HG03571 (cell line): ENCODE measurements at regions not wholly inside any gene's neighbourhood (a gene's known extent, or its start where the extent isn't known, plus 50 kb on each side); places are given as distances from the start of the nearest gene placed in this dataset.
"Not testable (repeated sequence)": the region's sequence is repeated elsewhere in the genome, so short reads cannot be mapped to it uniquely, and the experiment has no call there.

ENCODE experiments used
- ATAC-seq: cut with Tn5 transposase; IDR thresholded peaks from one replicate; pipeline ENCODE4 v1.9.1; 2021; ENCODE audit not compliant: unreplicated experiment

DNA sequence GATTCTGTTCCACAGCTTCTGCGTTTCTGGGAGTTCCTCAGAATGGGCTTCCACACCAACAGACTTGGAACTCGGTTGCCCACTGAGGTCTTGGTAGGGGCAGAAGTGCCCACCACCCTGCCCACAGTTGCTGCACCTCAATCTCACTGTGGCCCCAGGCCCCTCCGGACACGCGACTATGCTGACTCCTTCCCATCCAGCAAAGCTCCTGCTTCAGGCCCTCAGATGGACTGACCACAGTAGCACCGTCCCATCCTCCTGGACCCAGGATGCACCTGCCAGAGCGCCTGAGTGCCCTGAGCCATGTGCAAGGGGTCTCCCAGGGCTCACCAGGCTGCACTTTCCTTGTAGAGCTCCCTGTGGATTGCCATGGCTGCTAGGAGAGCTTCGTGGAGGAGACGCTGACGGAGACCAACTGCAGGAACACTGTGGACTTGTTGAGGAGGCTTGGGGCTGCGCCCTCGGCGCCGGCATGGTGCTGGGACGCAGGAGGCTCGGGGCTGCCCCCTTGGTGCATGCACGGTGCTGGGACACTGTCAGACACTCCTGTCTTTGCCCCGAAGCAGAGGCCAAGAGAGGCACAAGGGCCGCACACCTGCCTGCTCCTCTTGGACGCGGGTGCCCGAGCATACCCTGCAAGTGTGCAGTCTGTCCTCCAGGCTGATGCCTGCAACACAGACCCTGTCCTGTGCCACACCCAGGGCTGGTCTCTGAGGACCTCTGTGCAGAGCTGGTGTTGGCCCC, 201.3 kb downstream of the LIPI start:
- ATAC-seq = not testable (repeated sequence)

- not testable (repeated sequence) for ATAC-seq
These were observed 202.3 kb downstream of the LIPI start for GRCh38 chr21:14008436-14008835.

DNA sequence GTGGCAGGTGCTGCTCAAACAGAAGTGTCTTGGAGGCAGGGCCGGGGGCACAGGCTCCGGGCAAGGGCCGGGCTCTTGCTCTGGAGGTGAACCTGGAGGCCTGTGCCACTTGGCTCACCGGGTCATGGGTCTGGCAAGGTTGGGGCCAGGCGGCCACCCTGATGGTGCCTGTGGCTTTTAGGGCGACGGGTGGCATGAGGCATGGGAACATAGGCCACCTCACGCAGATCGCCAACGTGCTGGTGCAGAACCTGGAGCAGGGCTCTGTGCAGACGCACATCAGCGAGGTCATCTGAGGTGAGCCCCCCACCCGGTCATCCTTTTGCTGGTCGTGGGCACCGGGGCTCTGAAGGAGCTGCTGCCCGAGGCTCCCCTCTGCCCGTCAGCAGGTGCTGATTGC, 202.7 kb downstream of the LIPI start:
- ATAC-seq = not testable (repeated sequence)

GRCh38 chr21:14006144-14006543, 204.6 kb downstream of the LIPI start:
- ATAC-seq = not testable (repeated sequence)

GRCh38 chr21:13986996-13987958, 223.5 kb downstream of the LIPI start:
- not testable (repeated sequence) for ATAC-seq

- not testable (repeated sequence) for ATAC-seq
These were observed 224.6 kb downstream of the LIPI start for GRCh38 chr21:13985865-13986863.

DNA sequence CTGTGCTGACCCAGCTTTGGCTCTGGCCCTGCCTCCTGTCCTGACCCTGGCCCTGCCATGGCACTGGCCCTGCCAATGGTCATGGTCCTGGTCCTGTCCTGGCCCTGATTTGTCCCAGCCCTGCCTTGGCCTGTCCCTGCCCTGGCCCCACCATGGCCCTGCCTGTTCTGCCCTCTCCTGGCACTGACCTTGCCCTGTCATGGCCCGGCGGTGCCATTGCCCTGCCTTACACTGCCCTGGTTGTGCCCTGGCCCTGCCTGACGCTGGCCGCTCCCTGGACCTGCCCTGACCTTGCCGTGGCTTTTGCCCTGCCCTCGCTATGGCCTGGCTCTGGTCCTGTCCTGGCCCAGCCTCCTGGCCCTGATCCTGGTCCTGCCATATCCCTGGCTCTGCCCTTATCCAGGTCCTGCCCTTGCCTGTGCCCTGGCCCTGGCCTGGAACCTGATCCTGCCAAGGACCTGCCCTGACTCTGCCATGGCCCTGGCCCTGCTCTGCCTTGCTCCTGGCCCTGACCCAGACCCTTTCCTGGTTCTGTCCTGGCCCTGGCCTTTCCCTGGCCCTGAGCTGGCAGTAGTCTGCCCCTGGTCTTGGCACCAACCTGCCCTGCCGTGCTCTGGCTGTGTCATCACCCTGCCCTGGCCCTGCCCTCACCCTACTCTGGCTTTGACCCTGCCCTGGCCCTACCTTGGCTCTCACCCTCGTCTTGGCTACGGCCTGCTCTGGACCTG, 225.5 kb downstream of the LIPI start:
- not testable (repeated sequence) for ATAC-seq

DNA sequence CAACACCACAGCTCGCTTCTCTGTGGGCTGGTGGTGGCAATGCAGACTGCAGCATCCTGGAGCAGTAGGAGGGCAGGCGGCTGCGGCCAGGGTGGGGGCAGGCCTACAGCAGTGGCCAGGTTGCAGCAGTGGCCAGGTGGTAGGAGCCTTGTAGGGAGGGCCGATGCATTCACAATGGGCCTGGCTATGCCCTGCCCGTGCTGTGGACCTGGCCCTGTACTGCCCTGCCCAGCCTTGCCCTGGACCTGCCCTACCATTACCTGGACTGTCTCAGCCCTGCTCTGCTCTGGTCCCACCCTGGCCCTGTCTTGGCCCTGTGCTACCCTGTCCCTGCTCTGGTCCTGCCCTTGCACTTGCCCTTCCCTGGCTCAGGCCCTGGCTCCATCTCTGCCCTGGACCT, 226.0 kb downstream of the LIPI start:
- not testable (repeated sequence) for ATAC-seq

DNA sequence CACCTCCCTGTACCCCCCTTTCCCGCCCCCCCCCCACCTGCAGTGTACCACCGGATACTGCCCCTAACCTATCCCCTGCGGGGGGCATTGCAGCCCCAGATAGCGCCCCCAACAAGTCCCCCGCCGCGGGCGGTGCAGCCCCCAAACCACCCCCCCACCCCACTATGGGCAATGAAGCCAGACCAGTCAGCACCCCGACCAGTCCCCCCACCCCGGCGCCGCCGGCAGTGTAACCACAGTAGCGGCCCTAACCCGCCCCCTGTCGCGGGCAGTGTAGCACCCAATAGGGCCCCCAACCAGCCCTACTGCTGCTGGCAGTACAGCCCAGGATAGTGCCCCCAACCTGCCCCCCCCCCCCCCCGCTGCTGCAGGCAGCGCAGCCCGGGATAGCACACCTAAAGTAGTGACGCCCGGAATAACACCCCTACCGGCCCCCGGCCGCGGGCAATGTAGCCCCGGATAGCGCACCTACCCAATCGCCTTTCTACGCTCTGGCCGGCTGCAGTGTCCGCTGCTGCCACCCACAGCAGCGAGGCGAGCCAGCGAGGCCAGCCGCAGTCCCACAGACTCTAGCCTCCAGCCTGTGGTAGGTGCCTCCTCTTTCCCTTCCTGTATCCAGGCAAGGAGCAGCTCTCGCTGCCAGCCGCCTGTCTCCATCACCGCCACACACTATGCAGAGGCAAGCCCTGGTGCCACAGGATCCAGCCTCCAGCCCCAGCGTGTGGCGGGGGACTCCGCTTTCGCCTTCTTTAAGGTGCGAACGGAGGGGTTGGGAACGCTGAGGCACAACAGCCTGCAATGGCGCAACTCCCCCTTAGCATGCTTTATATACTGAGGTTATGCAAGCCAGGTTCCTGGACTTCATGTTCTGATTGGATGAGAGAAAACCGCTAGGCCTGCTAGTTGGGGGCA, 229.3 kb downstream of the LIPI start:
- not testable (repeated sequence) for ATAC-seq

DNA sequence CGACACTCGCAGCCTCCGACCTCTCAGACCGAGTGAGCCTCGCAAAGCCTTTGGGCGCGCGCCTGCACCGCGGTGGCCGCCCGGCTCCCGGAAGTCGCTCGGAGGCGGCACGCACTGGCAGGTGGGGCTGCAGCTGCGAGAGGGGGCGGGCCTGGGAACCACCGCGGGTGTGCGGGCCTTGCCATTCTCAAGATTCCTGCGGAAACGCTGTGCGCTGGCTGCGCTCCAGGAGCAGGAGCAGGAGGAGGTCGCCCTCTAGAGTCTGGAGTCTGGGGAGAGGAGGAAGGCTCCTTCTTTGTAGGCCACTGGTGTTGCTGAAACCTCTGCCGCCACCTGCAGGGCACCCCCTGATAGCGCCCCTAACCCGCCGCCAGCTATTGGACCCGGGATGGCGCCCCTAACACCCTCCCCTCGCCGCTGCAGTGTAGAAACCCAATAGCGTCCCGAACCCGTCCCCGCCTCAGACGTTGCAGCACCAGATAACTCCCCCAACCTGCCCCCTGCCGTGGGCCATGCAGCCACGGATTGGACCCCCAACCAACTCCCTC, 230.6 kb downstream of the LIPI start:
- peak; percentile 90 for ATAC-seq

GRCh38 chr21:13979608-13980007, 231.1 kb downstream of the LIPI start:
- not testable (repeated sequence) for ATAC-seq

DNA sequence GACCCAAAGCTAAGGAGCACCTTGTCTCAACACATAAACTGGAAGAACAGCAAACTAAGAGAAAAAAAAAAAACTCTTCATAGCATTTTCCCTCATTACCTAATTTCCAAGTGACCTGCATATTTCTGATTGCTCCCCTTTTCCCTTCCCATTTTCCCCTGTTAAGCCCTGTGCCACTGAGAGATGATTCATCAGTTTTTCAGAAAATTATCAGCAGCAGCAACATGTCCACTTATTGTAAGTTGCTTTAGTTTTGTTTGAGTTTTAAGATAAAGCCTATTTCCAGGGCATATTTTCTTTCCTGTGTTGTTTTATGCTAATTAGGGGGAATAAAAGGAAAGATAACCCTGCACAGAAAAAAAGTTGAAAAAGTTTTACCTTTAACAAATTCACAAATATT, 236.2 kb downstream of the LIPI start:
- ATAC-seq = not testable (repeated sequence)

DNA sequence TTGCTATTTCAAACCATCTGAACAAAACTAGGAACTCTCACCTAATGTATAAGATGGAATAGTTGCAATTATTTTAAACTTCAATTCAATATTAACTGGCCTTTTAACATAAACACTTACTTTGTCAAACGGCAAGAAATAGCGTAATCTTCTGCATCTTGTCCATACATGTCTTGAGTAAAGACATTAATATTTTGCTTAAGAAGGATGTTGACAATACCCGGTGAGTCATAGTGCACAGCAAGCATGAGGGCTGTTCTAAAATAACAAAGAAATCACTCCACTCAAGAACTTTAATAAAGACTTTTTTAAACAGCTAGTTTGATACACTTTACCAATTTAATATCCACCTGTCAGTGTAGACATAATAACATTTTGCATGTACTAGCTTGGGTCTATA, 240.9 kb downstream of the LIPI start:
- ATAC-seq = not testable (repeated sequence)

DNA sequence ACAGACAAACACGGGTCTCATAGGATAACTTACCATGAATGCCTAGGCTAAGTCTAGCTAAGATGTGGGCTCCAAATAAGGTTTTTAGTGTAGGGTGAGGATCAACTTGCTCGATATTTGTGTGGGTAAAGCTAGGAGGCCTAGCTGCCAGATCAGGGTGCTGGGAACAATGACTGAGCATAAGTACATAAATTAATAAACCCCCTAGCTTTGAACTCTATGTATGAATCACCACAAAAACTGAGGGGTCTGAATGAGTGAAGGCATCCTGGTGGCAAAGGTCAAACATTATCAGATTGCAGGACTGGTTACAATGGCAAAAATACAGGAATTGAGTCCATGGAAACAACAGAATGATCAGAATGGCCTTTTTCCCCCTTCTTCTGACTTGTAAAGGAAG, 241.8 kb downstream of the LIPI start:
- ATAC-seq = not testable (repeated sequence)

GRCh38 chr21:13963259-13963658, 247.5 kb downstream of the LIPI start:
- not testable (repeated sequence) for ATAC-seq

- ATAC-seq = no peak
These were observed 273.5 kb downstream of the LIPI start for GRCh38 chr21:13937236-13937635.

- ATAC-seq = not testable (repeated sequence)
These were observed 274.5 kb downstream of the LIPI start for GRCh38 chr21:13936033-13936937.
